Mesendoderm (in vitro differentiated cells): ENCODE measurements at regions not wholly inside any gene's neighbourhood (a gene's known extent, or its start where the extent isn't known, plus 50 kb on each side); places are given as distances from the start of the nearest gene placed in this dataset.
A peak's percentile ranks its signal among the peaks of the same experiment; 100 is the strongest.

ENCODE experiments used
- DNase-seq: peaks from one replicate; pipeline ENCODE4 v3.0.0; 2013
- H2AK5ac ChIP-seq: 2 replicates; pipeline ENCODE4 v1.6.1; 2013; ENCODE audit warnings: low read length, inconsistent platforms
- H2BK120ac ChIP-seq: 2 replicates; pipeline ENCODE4 v1.6.1; 2013; ENCODE audit warnings: low read depth, mild to moderate bottlenecking, low read length, moderate library complexity, mixed read lengths
- H2BK15ac ChIP-seq: replicated peaks from 2 replicates; pipeline ENCODE4 v1.6.1; 2013; ENCODE audit warnings: low read depth, mild to moderate bottlenecking, moderate library complexity
- H2BK5ac ChIP-seq: 2 replicates; pipeline ENCODE4 v1.6.1; 2013; ENCODE audit warnings: low read length, inconsistent platforms
- H3K18ac ChIP-seq: 2 replicates; pipeline ENCODE4 v1.6.1; 2013; ENCODE audit warnings: mild to moderate bottlenecking, low read length, mixed read lengths
- H3K23ac ChIP-seq: one replicate; pipeline ENCODE4 v1.6.1; 2013; ENCODE audit warnings: low read length
- H3K27ac ChIP-seq: 2 replicates; pipeline ENCODE4 v1.5.1; 2013; ENCODE audit warnings: low read depth, mild to moderate bottlenecking, inconsistent platforms, low read length, moderate library complexity
- H3K27me3 ChIP-seq: 2 replicates; pipeline ENCODE4 v1.6.1; 2013; ENCODE audit warnings: low read length, control low read depth, mild to moderate bottlenecking, inconsistent platforms; ENCODE audit not compliant: insufficient read depth, poor library complexity
- H3K36me3 ChIP-seq: 2 replicates; pipeline ENCODE4 v1.6.1; 2013; ENCODE audit warnings: low read length, inconsistent platforms; ENCODE audit not compliant: control insufficient read depth, insufficient read depth
- H3K4ac ChIP-seq: one replicate; pipeline ENCODE4 v1.6.1; 2013; ENCODE audit warnings: low read depth, mild to moderate bottlenecking, low read length, moderate library complexity
- H3K4me1 ChIP-seq: 2 replicates; pipeline ENCODE4 v1.6.1; 2013; ENCODE audit warnings: low read depth, low read length, inconsistent platforms; ENCODE audit not compliant: control insufficient read depth
- H3K4me2 ChIP-seq: 2 replicates; pipeline ENCODE4 v1.6.1; 2013; ENCODE audit warnings: low read length
- H3K4me3 ChIP-seq: 2 replicates; pipeline ENCODE4 v1.5.1; 2013; ENCODE audit warnings: mild to moderate bottlenecking, low read length
- H3K56ac ChIP-seq: one replicate; pipeline ENCODE4 v1.6.1; 2013; ENCODE audit warnings: low read length
- H3K79me1 ChIP-seq: 2 replicates; pipeline ENCODE4 v1.6.1; 2013; ENCODE audit warnings: low read length, inconsistent platforms
- H3K79me2 ChIP-seq: 2 replicates; pipeline ENCODE4 v1.6.1; 2013; ENCODE audit warnings: mild to moderate bottlenecking, low read length; ENCODE audit not compliant: control insufficient read depth, insufficient read depth
- H3K9ac ChIP-seq: 2 replicates; pipeline ENCODE4 v1.6.1; 2013; ENCODE audit warnings: low read length, inconsistent platforms
- H4K5ac ChIP-seq: one replicate; pipeline ENCODE4 v1.6.1; 2013; ENCODE audit warnings: low read length
- H4K8ac ChIP-seq: one replicate; pipeline ENCODE4 v1.6.1; 2013; ENCODE audit warnings: low read depth, mild to moderate bottlenecking, control low read depth, low read length, moderate library complexity
- WGBS: extraction: QIAGEN DNeasy Blood & Tissue Kit; methylation state at CpG from one replicate; pipeline ENCODE4 v1.1.7; 2013; ENCODE audit warnings: low lambda C conversion rate, missing lambda C conversion rate; ENCODE audit not compliant: insufficient coverage; ENCODE audit errors: extremely low coverage; 5-methylcytosine and 5-hydroxymethylcytosine counted together

- H4K5ac ChIP-seq, result no peak overlapping the region
- H3K36me3 ChIP-seq, result no peaks in the 10 kb centered on the region
- DNase-seq, result peak; percentile 61
- H3K23ac ChIP-seq, result no peak overlapping the region
- H3K4me3 ChIP-seq, result no peak overlapping the region
- H3K18ac ChIP-seq, result no peak overlapping the region
- H2BK5ac ChIP-seq, result no peak overlapping the region
- WGBS, result no CpG with 5 or more reads among the region's 6 CpGs
- H3K4ac ChIP-seq, result no peak overlapping the region
- H3K56ac ChIP-seq, result no peak overlapping the region
- H3K27ac ChIP-seq, result no peak overlapping the region
- H2BK15ac ChIP-seq, result no peak overlapping the region
- H2BK120ac ChIP-seq, result no peak overlapping the region
- H2AK5ac ChIP-seq, result no peak overlapping the region
- H4K8ac ChIP-seq, result no peak overlapping the region
- no peak overlapping the region for H3K9ac ChIP-seq
- H3K4me2 ChIP-seq, result no peak overlapping the region
- H3K4me1 ChIP-seq, result peaks cover 12% of the 10 kb centered on the region
- H3K79me1 ChIP-seq, result no peaks in the 10 kb centered on the region
- no peaks in the 10 kb centered on the region for H3K79me2 ChIP-seq
- H3K27me3 ChIP-seq, result no peaks in the 10 kb centered on the region
Observed at GRCh38 chr10:60646966-60647796, 131.1 kb upstream of the CDK1 start.

GRCh38 chr10:60645980-60646379, 132.3 kb upstream of the CDK1 start:
- H3K4me2 ChIP-seq, result no peak overlapping the region
- WGBS, result no CpG with 5 or more reads among the region's 2 CpGs

GRCh38 chr10:60644436-60645130, 133.7 kb upstream of the CDK1 start:
- Histone ChIP-seq H3K4ac (no peak overlapping the region), H3K4me2 (no peak overlapping the region), H3K27ac (no peak overlapping the region), H3K23ac (no peak overlapping the region), H2BK5ac (no peak overlapping the region), H3K79me2 (no peaks in the 10 kb centered on the region), H3K4me3 (no peak overlapping the region), H3K36me3 (no peaks in the 10 kb centered on the region), H2BK120ac (no peak overlapping the region), H3K18ac (no peak overlapping the region), H3K79me1 (no peaks in the 10 kb centered on the region), H3K27me3 (no peaks in the 10 kb centered on the region), H2AK5ac (no peak overlapping the region), H2BK15ac (no peak overlapping the region), H4K8ac (no peak overlapping the region), H3K9ac (no peak overlapping the region), H4K5ac (no peak overlapping the region), H3K4me1 (peaks cover 7% of the 10 kb centered on the region), H3K56ac (no peak overlapping the region)
- no peak for DNase-seq
- 100% methylated on average over 1 of the region's 4 CpGs for whole genome bisulfite sequencing

More at GRCh38 chr10:60645980-60646379, 132.3 kb upstream of the CDK1 start:
- Histone ChIP-seq H3K4me3 (no peak overlapping the region), H3K9ac (no peak overlapping the region), H3K18ac (peak overlapping the region; percentile 32), H3K79me2 (no peaks in the 10 kb centered on the region), H3K4me1 (peaks cover 12% of the 10 kb centered on the region), H3K36me3 (no peaks in the 10 kb centered on the region), H3K56ac (no peak overlapping the region), H2AK5ac (no peak overlapping the region), H2BK15ac (peak overlapping the region; percentile 74), H3K79me1 (no peaks in the 10 kb centered on the region), H2BK5ac (no peak overlapping the region), H3K27ac (no peak overlapping the region), H3K4ac (no peak overlapping the region), H3K23ac (no peak overlapping the region), H4K5ac (no peak overlapping the region), H3K27me3 (no peaks in the 10 kb centered on the region), H2BK120ac (no peak overlapping the region), H4K8ac (no peak overlapping the region)
- no peak for DNase-seq

- no peak overlapping the region for H3K18ac ChIP-seq
- H2BK5ac ChIP-seq, result no peak overlapping the region
- H3K36me3 ChIP-seq, result no peaks in the 10 kb centered on the region
- no peak overlapping the region for H3K4me2 ChIP-seq
- no peak overlapping the region for H3K56ac ChIP-seq
- no peak overlapping the region for H4K8ac ChIP-seq
- H3K27ac ChIP-seq, result peak overlapping the region; percentile 63
- peaks cover 5% of the 10 kb centered on the region for H3K4me1 ChIP-seq
- peak; percentile 66 for DNase-seq
- H3K9ac ChIP-seq, result no peak overlapping the region
- H3K79me2 ChIP-seq, result no peaks in the 10 kb centered on the region
- H2AK5ac ChIP-seq, result no peak overlapping the region
- no peak overlapping the region for H2BK120ac ChIP-seq
- H3K79me1 ChIP-seq, result no peaks in the 10 kb centered on the region
- no peaks in the 10 kb centered on the region for H3K27me3 ChIP-seq
- H2BK15ac ChIP-seq, result no peak overlapping the region
- no peak overlapping the region for H3K23ac ChIP-seq
- no peak overlapping the region for H4K5ac ChIP-seq
- WGBS, result no CpG with 5 or more reads among the region's 1 CpG
- peak overlapping the region; percentile 36 for H3K4ac ChIP-seq
- no peak overlapping the region for H3K4me3 ChIP-seq
Observed at GRCh38 chr10:60643874-60644273, 134.4 kb upstream of the CDK1 start.

GRCh38 chr10:60629332-60629731, 148.9 kb upstream of the CDK1 start:
- Histone ChIP-seq H3K4me2 (no peak overlapping the region), H3K4me1 (peaks cover 4% of the 10 kb centered on the region), H3K4ac (no peak overlapping the region), H3K56ac (no peak overlapping the region), H3K27ac (no peak overlapping the region), H3K4me3 (no peak overlapping the region), H3K79me2 (no peaks in the 10 kb centered on the region), H3K36me3 (no peaks in the 10 kb centered on the region), H2BK120ac (no peak overlapping the region), H3K9ac (no peak overlapping the region), H3K27me3 (no peaks in the 10 kb centered on the region), H2AK5ac (no peak overlapping the region), H3K79me1 (no peaks in the 10 kb centered on the region), H2BK15ac (no peak overlapping the region), H3K18ac (no peak overlapping the region), H2BK5ac (no peak overlapping the region), H4K5ac (no peak overlapping the region), H3K23ac (no peak overlapping the region), H4K8ac (no peak overlapping the region)
- DNase-seq, result peak; percentile 63
- no CpG with 5 or more reads among the region's 1 CpG for WGBS
